ENCODE measurements at regions not wholly inside any gene's neighbourhood (a gene's known extent, or its start where the extent isn't known, plus 50 kb on each side); places are given as distances from the start of the nearest gene placed in this dataset.

GRCh38 chr4:31929676-31930345 is 1209.6 kb downstream of the PCDH7 start:
- no peak for DNase-seq (ENCODE audit: low read depth, low spot score)

GRCh38 chr4:31946456-31946855 is 1226.3 kb downstream of the PCDH7 start:
- DNase-seq (ENCODE audit: low read depth, low spot score), result no peak

- DNase-seq (ENCODE audit: low read depth, low spot score), result no peak
Measured at GRCh38 chr4:31947101-31947500, 1226.9 kb downstream of the PCDH7 start.

GRCh38 chr4:31949045-31949444 is 1228.9 kb downstream of the PCDH7 start:
- DNase-seq (ENCODE audit: low read depth, low spot score), result no peak

- no peak for DNase-seq (ENCODE audit: low read depth, low spot score)
Measured at GRCh38 chr4:31955346-31955745, 1235.2 kb downstream of the PCDH7 start.

GRCh38 chr4:31959972-31960371 is 1239.8 kb downstream of the PCDH7 start:
- no peak for DNase-seq (ENCODE audit: low read depth, low spot score)

GRCh38 chr4:31964685-31965084 is 1244.5 kb downstream of the PCDH7 start:
- DNase-seq (ENCODE audit: low read depth, low spot score), result no peak

- no peak for DNase-seq (ENCODE audit: low read depth, low spot score)
Measured at GRCh38 chr4:31968842-31969241, 1248.7 kb downstream of the PCDH7 start.

GRCh38 chr4:31974490-31975002 is 1254.4 kb downstream of the PCDH7 start:
- no peak for DNase-seq (ENCODE audit: low read depth, low spot score)

GRCh38 chr4:31979988-31980387 is 1259.8 kb downstream of the PCDH7 start:
- no peak for DNase-seq (ENCODE audit: low read depth, low spot score)

GRCh38 chr4:31983246-31983645 is 1263.1 kb downstream of the PCDH7 start:
- no peak for DNase-seq (ENCODE audit: low read depth, low spot score)

GRCh38 chr4:31983677-31984076 is 1263.5 kb downstream of the PCDH7 start:
- DNase-seq (ENCODE audit: low read depth, low spot score), result no peak

- DNase-seq (ENCODE audit: low read depth, low spot score), result no peak
Measured at GRCh38 chr4:31984872-31985271, 1264.7 kb downstream of the PCDH7 start.

- DNase-seq (ENCODE audit: low read depth, low spot score), result no peak
Measured at GRCh38 chr4:31995943-31996901, 1276.1 kb downstream of the PCDH7 start.

GRCh38 chr4:31998807-31999206 is 1278.6 kb downstream of the PCDH7 start:
- DNase-seq (ENCODE audit: low read depth, low spot score), result no peak

GRCh38 chr4:31999848-32000247 is 1279.7 kb downstream of the PCDH7 start:
- DNase-seq (ENCODE audit: low read depth, low spot score), result no peak

- DNase-seq (ENCODE audit: low read depth, low spot score), result no peak
Measured at GRCh38 chr4:32000846-32001488, 1280.8 kb downstream of the PCDH7 start.

- DNase-seq (ENCODE audit: low read depth, low spot score), result no peak
Measured at GRCh38 chr4:32002037-32002747, 1282.0 kb downstream of the PCDH7 start.

- DNase-seq (ENCODE audit: low read depth, low spot score), result no peak
Measured at GRCh38 chr4:32003548-32003947, 1283.4 kb downstream of the PCDH7 start.

- no peak for DNase-seq (ENCODE audit: low read depth, low spot score)
Measured at GRCh38 chr4:32010221-32010620, 1290.1 kb downstream of the PCDH7 start.

- no peak for DNase-seq (ENCODE audit: low read depth, low spot score)
Measured at GRCh38 chr4:32022071-32022470, 1301.9 kb downstream of the PCDH7 start.
